ENCODE measurements at regions not wholly inside any gene's neighbourhood (a gene's known extent, or its start where the extent isn't known, plus 50 kb on each side); places are given as distances from the start of the nearest gene placed in this dataset.

DNA sequence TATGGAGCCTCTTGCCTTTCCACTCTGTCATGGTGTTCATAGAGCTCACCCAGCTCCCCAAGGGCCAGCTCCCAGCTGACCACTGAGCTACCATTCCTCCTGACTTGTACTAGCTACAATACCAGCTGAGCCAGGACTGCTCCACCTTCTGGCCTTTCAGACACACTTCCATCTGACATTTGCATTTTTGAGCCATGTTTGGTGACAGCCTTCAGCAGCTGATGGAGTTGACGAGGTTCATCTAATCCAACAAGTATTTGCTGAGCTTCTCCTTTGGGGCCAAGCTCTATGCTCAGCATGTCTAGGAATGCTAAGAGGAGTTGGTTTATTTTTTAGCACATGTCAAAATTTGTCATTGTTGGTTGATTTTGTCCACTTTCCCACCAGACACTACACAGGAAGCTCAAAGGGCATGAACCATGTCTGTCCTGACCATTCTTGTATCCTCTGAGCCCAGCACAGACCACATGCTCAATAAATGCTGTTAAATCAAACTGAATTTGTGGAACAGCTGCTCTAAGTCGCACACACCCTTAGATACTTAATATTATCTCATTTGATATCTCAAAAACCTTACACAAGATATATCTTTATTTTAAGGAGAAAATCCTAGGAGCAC is 142.6 kb upstream of the PPARGC1A start:
- ChIA-PET POLR2A (no interaction called here), CTCF (no interaction called here)
- no peaks in the 10 kb centered on the region for H3K27me3 ChIP-seq (ENCODE audit: control insufficient read depth in 2 of 2, insufficient read depth in 2 of 2, low read length in 2 of 2)
- no peaks in the 10 kb centered on the region for H3K9me1 ChIP-seq (replicated peaks; ENCODE audit: control insufficient read depth, extremely low read depth, insufficient read depth, low read length)
- DNase-seq (ENCODE audit: low read depth, low spot score) (no peak), FAIRE-seq (no peak)
- H3K4me3 ChIP-seq (replicated peaks in 1 of 3; ENCODE audit: insufficient read depth in 1 of 3, low read depth in 1 of 3, low read length in 3 of 3): no peak overlapping the region
- no peak overlapping the region for H3K27ac ChIP-seq (ENCODE audit: insufficient read depth, low read depth, low read length)
- no peaks in the 10 kb centered on the region for H3K79me2 ChIP-seq (ENCODE audit: control insufficient read depth, insufficient read depth, low read length)
- TF ChIP-seq FOS (IDR thresholded peaks at IDR 0.05; ENCODE audit: borderline replicate concordance, insufficient read depth, low read length) (no peak), POLR2A (IDR thresholded peaks at IDR 0.05; ENCODE audit: low read depth, low read length) (no peak), EZH2 (IDR thresholded peaks at IDR 0.05; ENCODE audit: borderline replicate concordance, low read depth, low read length, severe bottlenecking) (no peak), JUN (IDR thresholded peaks at IDR 0.05; ENCODE audit: borderline replicate concordance, insufficient read depth, insufficient read length, low read depth) (no peak), POLR2AphosphoS5 (IDR thresholded peaks at IDR 0.05; ENCODE audit: insufficient read depth, low read depth, low read length) (no peak), GATA2 (IDR thresholded peaks at IDR 0.05; ENCODE audit: insufficient read depth, insufficient read length, low read depth, low read length) (no peak), MYC (IDR thresholded peaks at IDR 0.05; ENCODE audit: low read depth, low read length) (no peak)
- TF ChIP-seq, protein P1, sequence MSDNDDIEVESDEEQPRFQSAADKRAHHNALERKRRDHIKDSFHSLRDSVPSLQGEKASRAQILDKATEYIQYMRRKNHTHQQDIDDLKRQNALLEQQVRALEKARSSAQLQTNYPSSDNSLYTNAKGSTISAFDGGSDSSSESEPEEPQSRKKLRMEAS (IDR thresholded peaks at IDR 0.05; ENCODE audit: insufficient read depth, insufficient read length): no peak
- TF ChIP-seq, protein P2, sequence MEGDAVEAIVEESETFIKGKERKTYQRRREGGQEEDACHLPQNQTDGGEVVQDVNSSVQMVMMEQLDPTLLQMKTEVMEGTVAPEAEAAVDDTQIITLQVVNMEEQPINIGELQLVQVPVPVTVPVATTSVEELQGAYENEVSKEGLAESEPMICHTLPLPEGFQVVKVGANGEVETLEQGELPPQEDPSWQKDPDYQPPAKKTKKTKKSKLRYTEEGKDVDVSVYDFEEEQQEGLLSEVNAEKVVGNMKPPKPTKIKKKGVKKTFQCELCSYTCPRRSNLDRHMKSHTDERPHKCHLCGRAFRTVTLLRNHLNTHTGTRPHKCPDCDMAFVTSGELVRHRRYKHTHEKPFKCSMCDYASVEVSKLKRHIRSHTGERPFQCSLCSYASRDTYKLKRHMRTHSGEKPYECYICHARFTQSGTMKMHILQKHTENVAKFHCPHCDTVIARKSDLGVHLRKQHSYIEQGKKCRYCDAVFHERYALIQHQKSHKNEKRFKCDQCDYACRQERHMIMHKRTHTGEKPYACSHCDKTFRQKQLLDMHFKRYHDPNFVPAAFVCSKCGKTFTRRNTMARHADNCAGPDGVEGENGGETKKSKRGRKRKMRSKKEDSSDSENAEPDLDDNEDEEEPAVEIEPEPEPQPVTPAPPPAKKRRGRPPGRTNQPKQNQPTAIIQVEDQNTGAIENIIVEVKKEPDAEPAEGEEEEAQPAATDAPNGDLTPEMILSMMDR (IDR thresholded peaks at IDR 0.05; ENCODE audit: extremely low read depth in 1 of 2, insufficient read depth in 1 of 2, low read depth in 1 of 2, low read length in 2 of 2): no peak
- no peaks in the 10 kb centered on the region for H3K36me3 ChIP-seq (ENCODE audit: control insufficient read depth in 2 of 2, extremely low read depth in 1 of 2, insufficient read depth in 2 of 2, low read length in 2 of 2)
- H4K20me1 ChIP-seq (replicated peaks; ENCODE audit: control insufficient read depth, extremely low read depth, insufficient read depth, low read length): no peaks in the 10 kb centered on the region
- no peaks in the 10 kb centered on the region for H3K4me1 ChIP-seq (ENCODE audit: control insufficient read depth, extremely low read depth, insufficient read depth, low read length)
- H3K4me2 ChIP-seq (ENCODE audit: insufficient read depth, low read length): no peak overlapping the region
- dilution Hi-C loops (cut with MboI; ENCODE audit: extremely low pct_ligation_motif_present, low sequenced_read_pairs) (no loop called here), intact Hi-C loops (cut with micrococcal nuclease) (no loop called here)
- H2AFZ ChIP-seq (ENCODE audit: low read depth, low read length): no peak overlapping the region
- H3K9ac ChIP-seq (replicated peaks; ENCODE audit: extremely low read depth, insufficient read depth, low read length): no peak overlapping the region
- no TSS peak for BruUV-seq (replicated peaks)
- H3K9me3 ChIP-seq (replicated peaks; ENCODE audit: control insufficient read depth, insufficient read depth, low read length): no peaks in the 10 kb centered on the region

Measured in endothelial cell of umbilical vein (primary cell).